Breast epithelium (tissue), 4 donors: ENCODE measurements at regions not wholly inside any gene's neighbourhood (a gene's known extent, or its start where the extent isn't known, plus 50 kb on each side); places are given as distances from the start of the nearest gene placed in this dataset.
A peak's percentile ranks its signal among the peaks of the same experiment; 100 is the strongest.

Experiments
- DNase-seq, 2 donors: peaks; one replicate each; pipeline ENCODE4 v3.0.0-alpha.2; 2019; ENCODE audit warnings: low spot score in 2 of 2
- H3K27ac ChIP-seq, 2 donors: fragments of 200-600 bp; sonication (generic) in 1 of 2; one replicate each; pipeline ENCODE4 v1.5.1; 2016 to 2019; ENCODE audit warnings: mild to moderate bottlenecking in 1 of 2
- H3K27me3 ChIP-seq, 2 donors: fragments of 200-600 bp; sonication (generic) in 1 of 2; one replicate each; pipeline versions ENCODE4 v1.5.1 to v1.6.0; 2017 to 2019; ENCODE audit warnings: control low read depth in 1 of 2, mild to moderate bottlenecking in 1 of 2
- H3K36me3 ChIP-seq: fragments of 200-600 bp; one replicate; pipeline ENCODE4 v1.5.1; 2019
- H3K4me1 ChIP-seq, 2 donors: fragments of 200-600 bp; sonication (generic); one replicate each; pipeline ENCODE4 v1.5.1; 2016 to 2019; ENCODE audit warnings: control low read depth in 1 of 2
- H3K4me3 ChIP-seq, 3 donors: fragments of 200-600 bp; sonication (generic); 1 replicate in 2 of 3; 2 replicates in 1 of 3; pipeline ENCODE4 v1.5.1; 2016 to 2019; ENCODE audit warnings: mild to moderate bottlenecking in 3 of 3, moderate library complexity in 2 of 3
- H3K9me3 ChIP-seq, 2 donors: fragments of 200-600 bp; sonication (generic) in 1 of 2; one replicate each; pipeline ENCODE4 v1.5.1; 2016 to 2019; ENCODE audit warnings: control low read depth in 1 of 2
- CTCF ChIP-seq, 3 donors: fragments of 450-650 bp; IDR thresholded peaks; one replicate each; pipeline ENCODE4 v1.5.1; 2016 to 2017; ENCODE audit warnings: antibody characterized with exemption in 3 of 3, mild to moderate bottlenecking in 3 of 3, moderate library complexity in 3 of 3
- POLR2A ChIP-seq: fragments of 450-650 bp; IDR thresholded peaks from one replicate; pipeline ENCODE4 v1.6.1; 2016; ENCODE audit warnings: antibody characterized with exemption, mild to moderate bottlenecking, moderate library complexity
- POLR2AphosphoS5 ChIP-seq, 3 donors: sonication (generic); formaldehyde crosslinking; IDR thresholded peaks; one replicate each; pipeline ENCODE4 v1.6.1; 2017; ENCODE audit warnings: antibody characterized with exemption in 3 of 3
- intact Hi-C: fragments of 100-400 bp; cut with DNase I; formaldehyde crosslinking; loops from one replicate; pipeline ENCODE4 v1.15.1; 2023; ENCODE audit warnings: low total_unique reads

DNA sequence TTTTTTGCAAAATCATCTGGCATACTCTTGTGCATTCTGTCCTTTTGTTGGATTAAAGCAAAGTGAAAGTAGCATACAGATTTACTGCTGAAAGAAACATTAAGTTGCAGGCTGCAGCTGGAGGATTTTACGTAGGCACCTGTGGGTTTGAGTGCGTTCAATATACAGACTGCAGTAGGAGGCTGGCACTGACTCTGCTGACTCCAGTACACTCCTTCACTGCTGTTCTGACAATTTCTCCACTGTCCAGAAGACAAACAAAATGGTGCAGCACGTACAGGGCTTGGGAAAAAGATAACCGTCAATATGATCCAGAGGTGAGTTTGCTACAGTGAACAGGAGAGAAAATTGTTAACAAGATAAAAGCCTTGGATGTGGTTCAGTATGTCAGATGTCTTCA is 73.3 kb downstream of the TANC2 start:
- H3K36me3 ChIP-seq = no peaks in the 10 kb centered on the region
- no peak overlapping the region for H3K27ac ChIP-seq
- no peaks in the 10 kb centered on the region for H3K9me3 ChIP-seq
- no peak for DNase-seq
- H3K4me3 ChIP-seq = peak overlapping the region in 1 of 3 donors; percentile 14
- H3K27me3 ChIP-seq = no peaks in the 10 kb centered on the region
- TF ChIP-seq CTCF (IDR thresholded peaks at IDR 0.05) = no peak
- no peak for TF ChIP-seq POLR2A
- no peak for TF ChIP-seq POLR2AphosphoS5 (IDR thresholded peaks at IDR 0.05)
- intact Hi-C loops = no loop called here
- no peaks in the 10 kb centered on the region for H3K4me1 ChIP-seq

DNA sequence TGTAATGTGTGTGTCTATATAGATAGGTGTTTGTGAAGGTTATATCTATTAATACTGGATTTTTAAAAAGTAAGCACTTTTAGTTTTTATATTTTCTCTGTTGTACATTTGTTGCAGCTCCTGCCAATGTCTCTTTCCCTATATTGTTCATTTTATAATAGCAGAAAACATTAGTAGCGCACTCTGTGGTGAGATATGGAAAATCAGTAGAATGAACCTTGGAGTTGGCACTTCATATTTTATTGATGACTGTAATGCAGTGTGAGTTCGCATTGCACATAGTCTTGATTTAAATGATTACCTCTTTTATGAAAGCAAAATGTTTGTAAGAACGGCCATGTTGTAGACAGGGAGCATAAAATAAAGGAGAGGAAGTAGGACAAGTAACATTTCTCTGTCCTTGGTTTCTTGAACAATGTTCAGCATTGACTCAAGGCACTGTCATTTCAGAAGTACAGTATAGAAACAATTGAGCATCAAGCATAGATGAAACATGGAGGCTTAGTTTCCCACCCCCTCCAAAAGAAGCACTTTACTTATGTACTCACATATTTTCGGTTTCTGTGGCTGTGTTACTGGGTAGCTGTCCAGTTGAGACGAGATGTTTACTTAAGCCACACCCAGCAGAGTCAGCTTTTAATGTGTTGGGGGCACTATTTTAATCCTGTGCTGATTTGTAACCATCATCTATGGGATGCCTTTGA is 74.0 kb downstream of the TANC2 start:
- DNase-seq = no peak
- TF ChIP-seq CTCF (IDR thresholded peaks at IDR 0.05) = no peak
- TF ChIP-seq POLR2A = no peak
- TF ChIP-seq POLR2AphosphoS5 (IDR thresholded peaks at IDR 0.05) = no peak
- Histone ChIP-seq H3K36me3 (no peaks in the 10 kb centered on the region), H3K27me3 (no peaks in the 10 kb centered on the region), H3K4me1 (no peaks in the 10 kb centered on the region), H3K4me3 (no peak overlapping the region), H3K27ac (no peak overlapping the region), H3K9me3 (no peaks in the 10 kb centered on the region)
- intact Hi-C loops = no loop called here

DNA sequence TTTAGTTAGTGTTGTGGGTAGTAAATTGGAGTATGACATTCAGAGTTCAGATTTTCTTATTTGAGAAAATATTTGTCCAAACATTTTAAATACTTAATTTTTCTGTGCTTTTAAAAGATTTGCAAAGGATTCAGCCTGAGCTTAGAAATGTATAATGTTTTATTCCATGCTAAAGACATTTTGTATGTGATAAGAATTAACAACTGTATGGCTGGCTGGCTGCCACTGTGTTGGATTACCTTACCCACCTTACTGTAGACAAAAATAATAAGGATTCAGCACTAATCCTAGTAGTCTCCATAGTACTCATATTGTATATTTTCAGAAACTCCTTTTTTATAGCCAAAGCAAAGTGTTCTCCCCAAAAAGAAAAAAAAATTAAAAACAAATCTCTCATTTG is 74.8 kb downstream of the TANC2 start:
- no peak for DNase-seq
- Histone ChIP-seq H3K4me1 (no peaks in the 10 kb centered on the region), H3K4me3 (no peak overlapping the region), H3K27ac (no peak overlapping the region), H3K9me3 (no peaks in the 10 kb centered on the region), H3K27me3 (no peaks in the 10 kb centered on the region), H3K36me3 (no peaks in the 10 kb centered on the region)
- intact Hi-C loops = no loop called here
- no peak for TF ChIP-seq POLR2A

DNA sequence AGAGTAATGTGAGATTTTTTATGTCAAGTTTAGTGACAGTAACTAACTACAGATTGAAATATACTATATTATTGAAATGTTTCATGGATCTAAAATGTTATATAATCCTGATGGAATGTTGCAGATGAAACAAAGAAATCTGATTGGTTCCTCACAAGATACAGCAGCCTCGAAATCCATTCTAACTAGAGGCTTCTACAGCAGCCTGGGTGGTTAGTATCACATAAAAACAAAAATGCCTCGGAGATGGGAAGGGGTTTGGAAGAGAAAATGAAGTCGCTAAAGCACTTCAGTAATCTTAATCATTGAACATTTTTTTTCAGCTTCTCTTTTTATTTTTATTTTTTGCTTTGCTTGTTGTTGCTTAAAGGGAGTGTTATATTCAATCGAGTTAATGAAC is 75.2 kb downstream of the TANC2 start:
- DNase-seq = no peak
- no peak for TF ChIP-seq POLR2A
- TF ChIP-seq POLR2AphosphoS5 (IDR thresholded peaks at IDR 0.05) = no peak
- TF ChIP-seq CTCF (IDR thresholded peaks at IDR 0.05) = no peak
- no peak overlapping the region for H3K4me3 ChIP-seq
- H3K9me3 ChIP-seq = no peaks in the 10 kb centered on the region
- no peaks in the 10 kb centered on the region for H3K27me3 ChIP-seq
- intact Hi-C loops = no loop called here
- H3K4me1 ChIP-seq = no peaks in the 10 kb centered on the region
- no peak overlapping the region for H3K27ac ChIP-seq
- H3K36me3 ChIP-seq = no peaks in the 10 kb centered on the region

DNA sequence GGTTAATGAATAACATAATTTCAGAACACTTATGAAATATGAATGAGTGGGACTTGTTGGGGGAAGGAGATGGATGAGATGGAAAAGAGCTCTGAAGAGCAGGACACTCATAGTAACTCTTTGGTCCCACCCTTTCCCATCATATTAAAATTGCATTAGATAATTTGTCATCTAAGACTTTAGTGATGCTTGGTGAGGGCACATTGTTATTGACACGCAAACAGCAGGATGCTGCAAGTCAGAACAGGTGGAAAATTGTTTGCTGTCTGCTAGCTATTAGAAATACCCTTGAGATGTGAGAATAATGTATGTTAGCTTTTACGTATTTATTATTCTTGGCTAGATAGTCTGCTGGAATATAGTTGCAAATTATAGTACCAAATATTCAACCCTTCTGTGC is 75.7 kb downstream of the TANC2 start:
- H3K4me3 ChIP-seq = no peak overlapping the region
- H3K36me3 ChIP-seq = no peaks in the 10 kb centered on the region
- no peaks in the 10 kb centered on the region for H3K27me3 ChIP-seq
- H3K4me1 ChIP-seq = no peaks in the 10 kb centered on the region
- no peak for DNase-seq
- no peak overlapping the region for H3K27ac ChIP-seq
- no peaks in the 10 kb centered on the region for H3K9me3 ChIP-seq
- no peak for TF ChIP-seq CTCF (IDR thresholded peaks at IDR 0.05)
- TF ChIP-seq POLR2A = no peak
- TF ChIP-seq POLR2AphosphoS5 (IDR thresholded peaks at IDR 0.05) = no peak
- intact Hi-C loops = no loop called here
